ENCODE measurements at regions not wholly inside any gene's neighbourhood (a gene's known extent, or its start where the extent isn't known, plus 50 kb on each side); places are given as distances from the start of the nearest gene placed in this dataset.

GRCh38 chr2:23118313-23118712, 266.7 kb upstream of the KLHL29 start:
- H3K27me3 ChIP-seq (ENCODE audit: control insufficient read depth in 1 of 2, insufficient read depth in 2 of 2, low read length in 2 of 2): no peaks in the 10 kb centered on the region
- WGBS (ENCODE audit: low lambda C conversion rate): 76% methylated on average over 9 of the region's 9 CpGs
- H3K9ac ChIP-seq (ENCODE audit: insufficient read depth, low read depth, low read length): no peak overlapping the region
- TF ChIP-seq ZNF580 (CRISPR knock-in tag; IDR thresholded peaks at IDR 0.05; ENCODE audit: borderline replicate concordance, low read depth) (no peak), NFKBIZ (CRISPR knock-in tag; IDR thresholded peaks at IDR 0.05) (no peak), MXD4 (CRISPR knock-in tag; IDR thresholded peaks at IDR 0.05) (no peak), SYNCRIP (IDR thresholded peaks at IDR 0.05; ENCODE audit: insufficient read depth, low read depth, low read length) (no peak), KDM5A (IDR thresholded peaks at IDR 0.05; ENCODE audit: borderline replicate concordance, low read length) (no peak), CHD2 (IDR thresholded peaks at IDR 0.05; ENCODE audit: low read depth, low read length) (no peak), ZNF407 (CRISPR knock-in tag; IDR thresholded peaks at IDR 0.05; ENCODE audit: not compliant biosample characterization) (no peak), HCFC1 (IDR thresholded peaks at IDR 0.05; ENCODE audit: low read depth, low read length) (no peak), ZNF3 (CRISPR knock-in tag; IDR thresholded peaks at IDR 0.05) (no peak), SRY (CRISPR knock-in tag; IDR thresholded peaks at IDR 0.05) (no peak), ZXDC (CRISPR knock-in tag; IDR thresholded peaks at IDR 0.05) (no peak), MTA3 (CRISPR knock-in tag; IDR thresholded peaks at IDR 0.05) (no peak)
- ATAC-seq: no peak
- CTCF ChIA-PET (ENCODE audit: low intra/inter-chr PET ratio, low total read pairs): no interaction called here
- no peaks in the 10 kb centered on the region for H3K9me3 ChIP-seq (ENCODE audit: low read length)
- H3K4me2 ChIP-seq (ENCODE audit: low read depth, low read length): no peak overlapping the region
- H3K36me3 ChIP-seq (replicated peaks in 1 of 2; ENCODE audit: control insufficient read depth in 1 of 2, insufficient read depth in 2 of 2, low read length in 2 of 2): no peaks in the 10 kb centered on the region
- H3K4me3 ChIP-seq (replicated peaks in 1 of 3; ENCODE audit: insufficient read depth in 1 of 3, low read depth in 2 of 3, low read length in 3 of 3): no peak overlapping the region
- no peaks in the 10 kb centered on the region for H4K20me1 ChIP-seq (ENCODE audit: insufficient read depth, low read length)
- H3K27ac ChIP-seq (ENCODE audit: extremely low read length, insufficient read depth, low read length): no peak overlapping the region
- no peak for FAIRE-seq
- intact Hi-C loops (cut with micrococcal nuclease; ENCODE audit: unreplicated experiment): no loop called here
- no peak overlapping the region for H2AFZ ChIP-seq (ENCODE audit: low read length)
- no peak for DNase-seq (ENCODE audit: low spot score)
- H3K4me1 ChIP-seq (ENCODE audit: insufficient read depth, low read length): peaks cover 17% of the 10 kb centered on the region
- in situ Hi-C loops (cut with HindIII; ENCODE audit: extremely low pct_ligation_motif_present, low pct_unique_long_range_greater_than_20kb): no loop called here
- POLR2A ChIA-PET: no interaction called here
- no TSS peak for BruUV-seq (replicated peaks)
- H3K79me2 ChIP-seq (ENCODE audit: insufficient read depth, low read length): no peaks in the 10 kb centered on the region

Data from HepG2 (cell line).